GM21717 (cell line): ENCODE measurements at regions not wholly inside any gene's neighbourhood (a gene's known extent, or its start where the extent isn't known, plus 50 kb on each side); places are given as distances from the start of the nearest gene placed in this dataset.

Source experiments
- ATAC-seq: cut with Tn5 transposase; IDR thresholded peaks from one replicate; pipeline ENCODE4 v1.9.1; 2021; ENCODE audit warnings: mild to moderate bottlenecking, moderate library complexity; ENCODE audit not compliant: unreplicated experiment

DNA sequence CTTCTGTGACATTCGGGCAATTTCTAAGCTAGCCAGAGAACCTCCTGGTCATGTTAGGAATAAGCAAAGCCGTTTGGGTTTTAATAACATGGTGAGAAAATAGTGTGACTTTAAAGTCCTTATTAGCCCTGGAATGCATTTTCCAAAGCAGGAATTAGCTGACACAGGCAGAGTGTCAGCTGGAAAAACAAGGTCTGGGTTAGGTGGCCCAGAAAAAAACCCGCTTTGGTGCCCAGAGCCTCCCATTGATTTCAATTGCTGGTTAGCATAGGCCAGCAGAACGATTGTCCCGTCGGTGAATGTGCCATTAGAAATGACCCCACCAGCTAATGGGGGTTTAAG lies 62.1 kb upstream of the CPEB4 start:
- no peak for ATAC-seq

DNA sequence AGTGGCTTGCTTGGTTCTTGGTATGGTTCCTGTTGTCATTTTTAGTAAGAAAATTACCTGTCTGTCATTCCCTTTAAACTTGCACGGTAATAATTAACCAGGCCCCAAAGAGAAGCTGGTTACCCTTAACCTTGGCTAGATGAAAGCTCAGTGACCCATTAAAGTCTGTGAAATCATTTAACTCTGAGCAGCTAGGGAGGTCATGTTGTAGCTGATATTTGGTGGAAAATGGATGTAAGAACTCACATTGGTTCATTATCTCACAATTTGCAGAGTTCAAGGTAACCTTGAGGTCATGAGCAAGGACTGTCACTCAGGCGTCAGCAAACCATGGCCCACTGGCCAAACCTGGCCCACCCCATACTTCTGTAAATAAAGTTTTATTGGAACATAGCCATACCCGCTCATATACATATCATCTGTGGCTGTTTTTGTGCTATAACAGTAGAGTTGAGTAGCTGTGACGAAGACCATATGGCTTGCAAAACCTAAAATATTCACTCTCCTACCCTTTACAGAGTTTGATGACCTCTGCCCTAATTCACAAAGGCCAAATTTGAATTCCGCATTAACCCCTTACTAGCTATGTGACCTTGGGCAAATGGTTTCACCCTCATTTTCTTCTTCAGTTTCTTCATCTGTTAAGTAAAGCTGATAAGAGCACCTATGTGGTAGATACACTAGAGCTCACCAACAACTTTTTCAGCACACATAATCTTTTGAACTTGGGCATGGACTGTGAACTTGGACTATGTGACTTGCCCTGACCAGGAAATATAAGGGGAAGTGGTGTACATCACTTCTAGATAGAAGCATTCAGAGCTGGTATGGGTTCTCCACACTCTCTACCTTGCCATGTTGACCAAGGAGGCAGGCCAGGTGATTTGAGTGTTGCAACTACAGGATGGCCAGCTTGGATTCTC lies 61.5 kb upstream of the CPEB4 start:
- ATAC-seq: no peak

DNA sequence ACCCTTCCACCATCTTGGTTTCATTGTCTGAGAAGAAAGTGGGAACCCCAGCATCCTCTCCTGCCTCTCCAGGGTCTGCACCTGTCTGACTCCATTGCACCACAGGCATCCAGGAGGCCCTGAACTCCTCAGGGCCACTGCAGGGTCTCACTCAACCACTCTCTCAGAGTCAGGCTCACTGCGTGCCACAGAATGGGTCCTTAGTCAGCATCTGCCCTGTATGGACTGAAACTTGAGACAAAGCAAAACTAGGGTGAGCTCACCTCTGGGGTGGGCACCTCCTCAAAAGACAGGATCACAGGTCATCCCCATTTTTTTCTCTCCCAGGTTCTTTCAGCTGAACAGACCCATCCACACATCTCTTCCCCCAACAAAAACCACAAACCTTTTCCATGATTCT lies 59.2 kb upstream of the CPEB4 start:
- no peak for ATAC-seq

DNA sequence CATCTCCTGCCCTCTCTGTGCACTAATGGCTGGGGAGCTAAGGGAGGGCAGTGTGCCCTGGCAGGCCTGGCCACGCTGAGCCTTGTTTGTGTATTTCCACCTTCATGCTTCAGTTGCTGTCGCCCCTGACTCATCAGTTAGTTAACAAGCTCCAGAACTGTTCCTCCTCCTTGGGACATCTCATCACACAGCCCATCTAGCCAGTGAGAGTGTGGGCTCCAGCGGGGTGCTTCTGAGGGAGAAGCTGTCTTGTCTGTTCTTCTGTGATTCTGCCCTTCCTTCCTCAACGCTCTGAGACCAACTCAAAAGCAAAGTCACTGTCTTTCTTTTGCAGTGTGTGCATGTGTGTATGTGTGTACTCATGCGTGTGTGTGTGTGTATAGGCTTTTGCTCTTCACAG lies 58.3 kb upstream of the CPEB4 start:
- ATAC-seq: no peak

DNA sequence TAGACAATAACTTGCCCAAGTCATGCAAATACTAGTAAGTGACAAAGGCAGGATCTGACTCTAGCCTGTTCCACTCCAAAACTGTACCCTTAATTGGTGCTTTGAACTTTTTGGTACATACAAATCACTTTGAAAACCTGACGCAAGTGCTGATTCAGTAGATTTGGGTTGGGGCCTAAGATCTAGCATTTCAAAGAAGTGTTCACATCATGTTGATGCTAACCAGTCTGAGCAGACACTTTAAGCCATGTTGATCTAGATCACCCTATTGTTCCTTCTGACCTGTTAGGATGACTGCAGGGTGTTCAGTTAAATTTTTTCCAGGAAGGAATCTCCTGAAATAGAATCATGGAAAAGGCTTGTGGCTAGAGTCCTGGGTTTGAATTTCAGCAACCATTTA lies 57.7 kb upstream of the CPEB4 start:
- no peak for ATAC-seq

DNA sequence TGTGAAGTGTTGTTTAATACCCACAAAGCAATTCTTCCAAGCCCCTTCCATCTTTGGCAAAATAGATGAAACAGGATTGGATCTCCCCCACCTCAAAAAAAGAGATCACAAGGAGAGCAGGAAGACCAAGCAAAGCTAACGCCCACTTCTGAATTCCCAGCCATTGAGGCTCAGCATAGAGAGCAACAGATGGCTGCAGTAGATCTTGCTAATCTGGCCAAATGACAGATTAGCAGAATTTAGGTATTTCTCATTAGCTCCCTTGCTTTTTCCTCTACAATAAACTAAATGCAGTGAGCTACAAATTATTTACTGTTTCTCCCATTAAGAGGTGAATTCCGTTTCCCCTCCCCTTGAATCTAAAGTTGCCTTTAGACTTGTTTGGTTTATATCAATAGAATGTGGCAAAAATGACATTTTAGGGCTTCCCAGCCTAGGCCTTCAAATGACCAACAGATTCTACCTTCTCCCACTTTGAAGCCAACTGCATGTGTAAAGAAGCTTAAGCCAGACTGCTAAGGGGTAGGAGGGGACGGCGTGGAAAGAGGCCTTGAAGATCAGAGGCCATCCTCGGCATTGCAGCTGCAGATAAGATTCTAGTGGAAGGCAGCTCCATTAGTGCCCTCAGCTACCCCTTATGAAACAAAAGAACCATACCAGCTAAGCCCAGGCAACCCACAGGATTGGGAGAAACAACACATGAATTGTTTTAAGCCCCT lies 56.8 kb upstream of the CPEB4 start:
- no peak for ATAC-seq

DNA sequence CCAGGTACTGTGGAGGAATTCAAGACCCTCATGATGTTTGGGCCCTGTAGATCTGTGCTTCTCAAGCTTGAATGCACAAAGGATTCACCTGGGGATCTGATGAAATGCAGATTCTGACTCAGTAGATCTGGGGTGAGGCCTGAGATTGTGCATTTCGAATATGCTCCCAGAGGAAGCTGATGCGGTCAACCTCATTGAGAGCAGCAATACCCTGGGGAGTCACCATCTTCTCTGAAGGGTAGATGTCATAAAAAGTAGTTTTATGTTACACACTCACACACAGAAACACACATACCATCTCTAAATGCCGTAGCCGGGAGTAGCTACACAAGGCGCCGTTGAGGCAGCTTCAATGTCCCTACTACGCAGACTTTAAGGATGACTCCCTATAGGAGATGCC lies 55.8 kb upstream of the CPEB4 start:
- ATAC-seq: no peak

DNA sequence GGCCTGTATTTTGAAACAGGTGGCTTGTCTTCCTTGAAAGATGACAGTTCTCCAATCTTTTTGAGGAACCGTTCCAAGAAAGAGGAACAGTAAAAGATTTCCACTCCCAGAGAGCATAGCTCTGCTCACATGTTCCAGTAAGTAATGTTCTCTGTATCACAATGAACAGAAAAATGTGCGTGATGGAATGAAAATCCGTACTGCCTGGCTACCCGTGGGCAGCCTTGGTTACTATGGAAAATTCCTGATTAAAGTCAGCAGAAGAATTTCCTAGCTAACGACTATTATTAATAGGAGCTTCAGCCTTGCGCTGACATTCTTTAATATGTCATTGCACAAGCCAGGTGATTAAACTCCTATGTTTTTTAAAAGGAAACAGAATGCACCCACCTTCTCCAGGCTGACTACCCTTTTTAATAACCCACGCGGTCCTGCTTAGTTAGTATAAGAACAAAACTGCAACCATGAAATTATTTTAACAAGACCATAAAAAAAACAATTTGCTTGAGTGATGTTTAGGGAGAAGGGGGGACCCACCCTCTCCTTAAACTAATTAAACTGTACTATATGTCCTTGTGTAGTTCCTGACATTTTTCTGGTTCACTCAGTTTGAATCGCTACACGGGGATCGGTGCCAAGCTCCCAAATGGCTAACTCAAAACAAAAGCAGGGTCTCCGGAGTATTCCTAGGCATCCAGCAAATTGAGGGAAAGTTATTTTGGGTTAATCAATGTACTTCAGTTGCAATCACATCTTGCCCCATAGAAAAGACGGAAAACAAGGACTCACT lies 54.8 kb upstream of the CPEB4 start:
- ATAC-seq: no peak

DNA sequence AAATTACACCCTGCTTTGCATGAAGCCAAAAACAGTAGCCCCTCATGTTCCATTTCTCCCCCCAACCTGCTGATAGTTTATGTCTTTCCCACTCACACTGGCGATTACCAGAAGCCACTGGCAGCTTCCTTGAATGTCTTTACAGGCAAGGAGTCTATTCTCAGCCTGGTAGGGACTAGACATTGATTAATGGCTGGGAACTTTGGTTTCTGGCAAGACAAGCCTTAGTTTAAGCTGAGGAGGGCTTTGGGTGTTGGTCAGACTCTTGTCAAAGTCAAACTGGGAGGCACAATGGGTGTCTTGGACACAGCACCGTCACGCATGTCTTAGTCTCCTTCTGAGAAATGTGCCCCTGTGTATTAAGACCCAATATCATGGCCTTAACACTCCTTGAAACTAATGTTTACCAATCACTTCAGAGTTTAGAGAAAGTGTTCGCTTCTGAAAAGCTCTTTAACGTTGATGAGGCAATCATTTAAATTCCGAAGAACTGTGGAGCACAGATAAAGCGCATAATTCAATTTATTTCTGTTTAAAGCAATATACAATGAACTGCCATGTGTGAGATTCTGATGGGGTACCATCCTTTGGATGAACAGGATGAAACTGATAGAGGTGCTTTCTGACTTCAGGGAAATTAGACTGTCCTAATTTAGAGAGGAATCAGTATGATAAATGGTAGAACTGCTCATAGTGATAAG lies 53.9 kb upstream of the CPEB4 start:
- no peak for ATAC-seq

DNA sequence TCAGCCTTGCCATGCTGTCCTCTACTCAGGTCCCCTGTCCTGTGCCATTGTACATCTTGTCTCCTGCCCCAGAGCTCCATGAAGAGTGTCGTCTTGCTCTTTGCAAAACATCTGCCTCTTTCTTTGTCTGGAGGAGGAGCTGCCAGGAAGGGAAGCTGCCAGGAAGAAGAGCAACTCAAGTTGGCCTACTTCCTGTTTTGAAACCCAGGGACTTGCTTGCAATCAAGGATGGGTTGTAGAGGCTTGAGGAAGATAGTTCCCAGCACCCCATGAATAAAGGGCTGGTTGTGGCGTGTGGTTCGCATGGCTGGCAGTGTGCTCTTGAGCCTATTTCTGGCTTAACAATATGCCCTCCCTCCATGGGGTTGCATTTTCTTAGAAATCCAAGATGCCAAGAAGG lies 53.0 kb upstream of the CPEB4 start:
- no peak for ATAC-seq

DNA sequence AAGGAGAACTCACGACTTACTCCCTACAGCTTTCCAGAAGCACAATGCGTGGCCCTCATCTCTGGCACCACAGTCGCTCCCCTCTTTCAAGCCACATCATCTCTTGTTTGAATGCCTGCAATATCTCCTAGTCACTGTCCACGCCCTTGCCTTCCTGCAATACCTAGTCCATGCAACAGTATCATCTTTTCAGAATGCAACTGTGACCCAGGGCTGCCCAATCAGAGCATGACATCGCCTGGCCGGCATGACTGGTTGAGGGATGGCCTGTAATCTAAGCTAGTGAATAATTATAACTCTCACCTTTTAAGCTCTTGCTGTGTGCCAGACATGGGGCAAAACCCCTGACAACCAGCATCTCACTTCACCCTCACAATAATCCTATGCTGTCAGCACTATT lies 52.5 kb upstream of the CPEB4 start:
- ATAC-seq: no peak

DNA sequence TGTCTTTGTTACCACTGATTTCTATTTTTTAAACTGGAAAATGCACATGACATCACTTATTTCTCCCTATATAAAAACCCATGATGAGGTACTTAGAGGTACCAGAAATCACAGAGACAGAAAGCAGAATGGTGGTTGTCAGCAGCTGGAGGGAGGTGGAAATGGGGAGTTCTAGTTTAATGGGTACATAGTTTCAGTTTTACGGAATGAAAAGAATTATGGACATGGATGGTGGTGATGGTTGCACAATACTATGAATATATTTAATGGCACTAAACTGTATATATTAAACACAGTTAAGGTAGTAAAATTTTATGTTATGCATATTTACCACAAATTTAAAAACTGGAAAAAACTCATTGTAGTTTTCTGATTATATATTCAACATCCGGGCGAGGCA lies 50.5 kb upstream of the CPEB4 start:
- ATAC-seq: no peak
